Breast epithelium (tissue), 4 donors: ENCODE measurements at regions not wholly inside any gene's neighbourhood (a gene's known extent, or its start where the extent isn't known, plus 50 kb on each side); places are given as distances from the start of the nearest gene placed in this dataset.

Source experiments
- DNase-seq, 2 donors: peaks; one replicate each; pipeline ENCODE4 v3.0.0-alpha.2; 2019; ENCODE audit warnings: low spot score in 2 of 2
- H3K27ac ChIP-seq, 2 donors: fragments of 200-600 bp; sonication (generic) in 1 of 2; one replicate each; pipeline ENCODE4 v1.5.1; 2016 to 2019; ENCODE audit warnings: mild to moderate bottlenecking in 1 of 2
- H3K27me3 ChIP-seq, 2 donors: fragments of 200-600 bp; sonication (generic) in 1 of 2; one replicate each; pipeline versions ENCODE4 v1.5.1 to v1.6.0; 2017 to 2019; ENCODE audit warnings: control low read depth in 1 of 2, mild to moderate bottlenecking in 1 of 2
- H3K36me3 ChIP-seq: fragments of 200-600 bp; one replicate; pipeline ENCODE4 v1.5.1; 2019
- H3K4me1 ChIP-seq, 2 donors: fragments of 200-600 bp; sonication (generic); one replicate each; pipeline ENCODE4 v1.5.1; 2016 to 2019; ENCODE audit warnings: control low read depth in 1 of 2
- H3K4me3 ChIP-seq, 3 donors: fragments of 200-600 bp; sonication (generic); 1 replicate in 2 of 3; 2 replicates in 1 of 3; pipeline ENCODE4 v1.5.1; 2016 to 2019; ENCODE audit warnings: mild to moderate bottlenecking in 3 of 3, moderate library complexity in 2 of 3
- H3K9me3 ChIP-seq, 2 donors: fragments of 200-600 bp; sonication (generic) in 1 of 2; one replicate each; pipeline ENCODE4 v1.5.1; 2016 to 2019; ENCODE audit warnings: control low read depth in 1 of 2
- CTCF ChIP-seq, 3 donors: fragments of 450-650 bp; IDR thresholded peaks; one replicate each; pipeline ENCODE4 v1.5.1; 2016 to 2017; ENCODE audit warnings: antibody characterized with exemption in 3 of 3, mild to moderate bottlenecking in 3 of 3, moderate library complexity in 3 of 3
- POLR2A ChIP-seq: fragments of 450-650 bp; IDR thresholded peaks from one replicate; pipeline ENCODE4 v1.6.1; 2016; ENCODE audit warnings: antibody characterized with exemption, mild to moderate bottlenecking, moderate library complexity
- POLR2AphosphoS5 ChIP-seq, 3 donors: sonication (generic); formaldehyde crosslinking; IDR thresholded peaks; one replicate each; pipeline ENCODE4 v1.6.1; 2017; ENCODE audit warnings: antibody characterized with exemption in 3 of 3
- intact Hi-C: fragments of 100-400 bp; cut with DNase I; formaldehyde crosslinking; loops from one replicate; pipeline ENCODE4 v1.15.1; 2023; ENCODE audit warnings: low total_unique reads

- no peak overlapping the region for H3K27ac ChIP-seq
- no peaks in the 10 kb centered on the region for H3K36me3 ChIP-seq
- H3K27me3 ChIP-seq, result no peaks in the 10 kb centered on the region
- H3K4me3 ChIP-seq, result no peak overlapping the region
- intact Hi-C loops, result no loop called here
- no peaks in the 10 kb centered on the region for H3K4me1 ChIP-seq
- DNase-seq, result no peak
- no peaks in the 10 kb centered on the region for H3K9me3 ChIP-seq
- no peak for TF ChIP-seq CTCF (IDR thresholded peaks at IDR 0.05)
- TF ChIP-seq POLR2A, result no peak
- no peak for TF ChIP-seq POLR2AphosphoS5 (IDR thresholded peaks at IDR 0.05)
Measured at GRCh38 chr2:167510071-167510759, 621.9 kb downstream of the XIRP2 start.

GRCh38 chr2:167509586-167509985 lies 621.3 kb downstream of the XIRP2 start:
- Histone ChIP-seq H3K27ac (no peak overlapping the region), H3K27me3 (no peaks in the 10 kb centered on the region), H3K4me1 (no peaks in the 10 kb centered on the region), H3K4me3 (no peak overlapping the region), H3K9me3 (no peaks in the 10 kb centered on the region), H3K36me3 (no peaks in the 10 kb centered on the region)
- intact Hi-C loops, result no loop called here
- DNase-seq, result no peak
- TF ChIP-seq POLR2A, result no peak
- TF ChIP-seq POLR2AphosphoS5 (IDR thresholded peaks at IDR 0.05), result no peak
- no peak for TF ChIP-seq CTCF (IDR thresholded peaks at IDR 0.05)

GRCh38 chr2:167508709-167509108 lies 620.4 kb downstream of the XIRP2 start:
- TF ChIP-seq POLR2A (no peak), POLR2AphosphoS5 (IDR thresholded peaks at IDR 0.05) (no peak), CTCF (IDR thresholded peaks at IDR 0.05) (no peak)
- no peak overlapping the region for H3K27ac ChIP-seq

GRCh38 chr2:167506395-167506794 lies 618.1 kb downstream of the XIRP2 start:
- H3K27me3 ChIP-seq, result no peaks in the 10 kb centered on the region
- no peak for TF ChIP-seq POLR2A
- no peak for TF ChIP-seq POLR2AphosphoS5 (IDR thresholded peaks at IDR 0.05)
- no peak for TF ChIP-seq CTCF (IDR thresholded peaks at IDR 0.05)
- H3K9me3 ChIP-seq, result no peaks in the 10 kb centered on the region
- H3K27ac ChIP-seq, result no peak overlapping the region
- H3K4me3 ChIP-seq, result no peak overlapping the region
- no peaks in the 10 kb centered on the region for H3K36me3 ChIP-seq
- H3K4me1 ChIP-seq, result no peaks in the 10 kb centered on the region
- intact Hi-C loops, result no loop called here
- no peak for DNase-seq

More at GRCh38 chr2:167508709-167509108, 620.4 kb downstream of the XIRP2 start:
- intact Hi-C loops, result no loop called here
- no peaks in the 10 kb centered on the region for H3K9me3 ChIP-seq
- DNase-seq, result no peak
- H3K4me1 ChIP-seq, result no peaks in the 10 kb centered on the region
- no peaks in the 10 kb centered on the region for H3K36me3 ChIP-seq
- H3K4me3 ChIP-seq, result no peak overlapping the region
- no peaks in the 10 kb centered on the region for H3K27me3 ChIP-seq

GRCh38 chr2:167504695-167505094 lies 616.4 kb downstream of the XIRP2 start:
- no peak overlapping the region for H3K4me3 ChIP-seq
- H3K4me1 ChIP-seq, result no peaks in the 10 kb centered on the region
- intact Hi-C loops, result no loop called here
- TF ChIP-seq POLR2AphosphoS5 (IDR thresholded peaks at IDR 0.05) (no peak), POLR2A (no peak), CTCF (IDR thresholded peaks at IDR 0.05) (no peak)
- no peaks in the 10 kb centered on the region for H3K36me3 ChIP-seq
- no peaks in the 10 kb centered on the region for H3K9me3 ChIP-seq
- DNase-seq, result no peak
- no peak overlapping the region for H3K27ac ChIP-seq
- H3K27me3 ChIP-seq, result no peaks in the 10 kb centered on the region
